ENCODE measurements at regions not wholly inside any gene's neighbourhood (a gene's known extent, or its start where the extent isn't known, plus 50 kb on each side); places are given as distances from the start of the nearest gene placed in this dataset.
"Not testable (repeated sequence)": the region's sequence is repeated elsewhere in the genome, so short reads cannot be mapped to it uniquely, and the experiment has no call there.

- DNase-seq (ENCODE audit: low spot score) = no peak
- peaks cover 12% of the 10 kb centered on the region for H3K4me1 Mint-ChIP-seq (ENCODE audit: low read depth)
- no peak overlapping the region for H3K4me3 Mint-ChIP-seq (ENCODE audit: unreplicated experiment)
- H3K9me3 Mint-ChIP-seq (ENCODE audit: low read depth) = peaks cover under 1% of the 10 kb centered on the region
- no peak overlapping the region for H3K27ac Mint-ChIP-seq (ENCODE audit: unreplicated experiment)
- no peaks in the 10 kb centered on the region for H3K27me3 Mint-ChIP-seq (ENCODE audit: low read depth)
- no peaks in the 10 kb centered on the region for H3K36me3 Mint-ChIP-seq (ENCODE audit: low read depth)
- TF ChIP-seq CTCF (IDR thresholded peaks at IDR 0.05) = no peak
Observed at GRCh38 chr13:62171697-62172096, 756.0 kb upstream of the PCDH20 start.

GRCh38 chr13:62168891-62169290, 753.2 kb upstream of the PCDH20 start:
- H3K36me3 Mint-ChIP-seq (ENCODE audit: low read depth) = no peaks in the 10 kb centered on the region
- no peak overlapping the region for H3K27ac Mint-ChIP-seq (ENCODE audit: unreplicated experiment)

GRCh38 chr13:62167650-62168172, 752.1 kb upstream of the PCDH20 start:
- no peak for TF ChIP-seq CTCF (IDR thresholded peaks at IDR 0.05)
- Mint-ChIP-seq H3K36me3 (ENCODE audit: low read depth) (no peaks in the 10 kb centered on the region), H3K27me3 (ENCODE audit: low read depth) (no peaks in the 10 kb centered on the region), H3K4me3 (ENCODE audit: unreplicated experiment) (no peak overlapping the region), H3K9me3 (ENCODE audit: low read depth) (peaks cover 6% of the 10 kb centered on the region), H3K4me1 (ENCODE audit: low read depth) (no peaks in the 10 kb centered on the region), H3K27ac (ENCODE audit: unreplicated experiment) (no peak overlapping the region)
- DNase-seq (ENCODE audit: low spot score) = no peak

More at GRCh38 chr13:62168891-62169290, 753.2 kb upstream of the PCDH20 start:
- Mint-ChIP-seq H3K27me3 (ENCODE audit: low read depth) (no peaks in the 10 kb centered on the region), H3K4me3 (ENCODE audit: unreplicated experiment) (no peak overlapping the region), H3K9me3 (ENCODE audit: low read depth) (peaks cover 3% of the 10 kb centered on the region), H3K4me1 (ENCODE audit: low read depth) (no peaks in the 10 kb centered on the region)
- TF ChIP-seq CTCF (IDR thresholded peaks at IDR 0.05) = no peak
- DNase-seq (ENCODE audit: low spot score) = no peak

- no peak for TF ChIP-seq CTCF (IDR thresholded peaks at IDR 0.05)
- no peaks in the 10 kb centered on the region for H3K36me3 Mint-ChIP-seq (ENCODE audit: low read depth)
- no peaks in the 10 kb centered on the region for H3K27me3 Mint-ChIP-seq (ENCODE audit: low read depth)
- H3K4me3 Mint-ChIP-seq (ENCODE audit: unreplicated experiment) = no peak overlapping the region
- H3K27ac Mint-ChIP-seq (ENCODE audit: unreplicated experiment) = no peak overlapping the region
- H3K4me1 Mint-ChIP-seq (ENCODE audit: low read depth) = no peaks in the 10 kb centered on the region
- DNase-seq (ENCODE audit: low spot score) = no peak
- peaks cover 7% of the 10 kb centered on the region for H3K9me3 Mint-ChIP-seq (ENCODE audit: low read depth)
Observed at GRCh38 chr13:62162860-62163259, 747.2 kb upstream of the PCDH20 start.

GRCh38 chr13:62158520-62158919, 742.9 kb upstream of the PCDH20 start:
- DNase-seq (ENCODE audit: low spot score) = no peak
- H3K27me3 Mint-ChIP-seq (ENCODE audit: low read depth) = no peaks in the 10 kb centered on the region
- no peak for TF ChIP-seq CTCF (IDR thresholded peaks at IDR 0.05)
- H3K4me1 Mint-ChIP-seq (ENCODE audit: low read depth) = no peaks in the 10 kb centered on the region
- no peaks in the 10 kb centered on the region for H3K36me3 Mint-ChIP-seq (ENCODE audit: low read depth)
- H3K4me3 Mint-ChIP-seq (ENCODE audit: unreplicated experiment) = no peak overlapping the region
- no peak overlapping the region for H3K27ac Mint-ChIP-seq (ENCODE audit: unreplicated experiment)
- peaks cover 9% of the 10 kb centered on the region for H3K9me3 Mint-ChIP-seq (ENCODE audit: low read depth)

GRCh38 chr13:62151724-62152123, 736.1 kb upstream of the PCDH20 start:
- not testable (repeated sequence) for DNase-seq (ENCODE audit: low spot score); H3K4me1 Mint-ChIP-seq (ENCODE audit: low read depth); H3K27me3 Mint-ChIP-seq (ENCODE audit: low read depth); H3K27ac Mint-ChIP-seq (ENCODE audit: unreplicated experiment); H3K36me3 Mint-ChIP-seq (ENCODE audit: low read depth); H3K4me3 Mint-ChIP-seq (ENCODE audit: unreplicated experiment)
- H3K9me3 Mint-ChIP-seq (ENCODE audit: low read depth) = peaks cover 44% of the 10 kb centered on the region
